ENCODE measurements at regions not wholly inside any gene's neighbourhood (a gene's known extent, or its start where the extent isn't known, plus 50 kb on each side); places are given as distances from the start of the nearest gene placed in this dataset.

GRCh38 chr3:106332129-106332528 lies 463.3 kb upstream of the CBLB start:
- Histone ChIP-seq H3K4me1 (ENCODE audit: low read length) (peaks cover 12% of the 10 kb centered on the region), H3K79me2 (ENCODE audit: low read length) (no peaks in the 10 kb centered on the region), H3K27me3 (ENCODE audit: low read length) (no peaks in the 10 kb centered on the region), H3K4me3 (ENCODE audit: low read length) (no peak overlapping the region), H2AFZ (ENCODE audit: low read length) (no peak overlapping the region), H3K9me3 (ENCODE audit: low read length) (no peaks in the 10 kb centered on the region), H3K9me2 (replicated peaks; ENCODE audit: insufficient read depth, low read length) (no peaks in the 10 kb centered on the region), H4K20me1 (ENCODE audit: insufficient read depth, low read depth, low read length) (no peaks in the 10 kb centered on the region), H3K36me3 (ENCODE audit: insufficient read depth, low read length) (no peaks in the 10 kb centered on the region), H3K9ac (ENCODE audit: low read length) (no peak overlapping the region), H3K4me2 (ENCODE audit: low read depth, low read length, poor library complexity, severe bottlenecking) (no peak overlapping the region), H3K27ac (ENCODE audit: low read length) (no peak overlapping the region)
- no peak for DNase-seq

- no peak overlapping the region for H3K9ac ChIP-seq (ENCODE audit: low read length)
- no peak overlapping the region for H3K4me2 ChIP-seq (ENCODE audit: low read depth, low read length, poor library complexity, severe bottlenecking)
- no peaks in the 10 kb centered on the region for H4K20me1 ChIP-seq (ENCODE audit: insufficient read depth, low read depth, low read length)
- no peaks in the 10 kb centered on the region for H3K27me3 ChIP-seq (ENCODE audit: low read length)
- peak; percentile 45 for DNase-seq
- H3K4me1 ChIP-seq (ENCODE audit: low read length): peaks cover 12% of the 10 kb centered on the region
- H3K9me3 ChIP-seq (ENCODE audit: low read length): no peaks in the 10 kb centered on the region
- no peak overlapping the region for H3K4me3 ChIP-seq (ENCODE audit: low read length)
- H3K9me2 ChIP-seq (replicated peaks; ENCODE audit: insufficient read depth, low read length): no peaks in the 10 kb centered on the region
- no peak overlapping the region; the same call in 1 of the 2 replicates for H2AFZ ChIP-seq (ENCODE audit: low read length)
- H3K79me2 ChIP-seq (ENCODE audit: low read length): no peaks in the 10 kb centered on the region
- no peak overlapping the region for H3K27ac ChIP-seq (ENCODE audit: low read length)
- H3K36me3 ChIP-seq (ENCODE audit: insufficient read depth, low read length): no peaks in the 10 kb centered on the region
These were observed 464.1 kb upstream of the CBLB start for GRCh38 chr3:106332884-106333283.

GRCh38 chr3:106333911-106334618 lies 465.3 kb upstream of the CBLB start:
- no peak for DNase-seq
- H3K27ac ChIP-seq (ENCODE audit: low read length): no peak overlapping the region
- no peak overlapping the region for H3K4me3 ChIP-seq (ENCODE audit: low read length)
- no peak overlapping the region for H3K9ac ChIP-seq (ENCODE audit: low read length)
- H4K20me1 ChIP-seq (ENCODE audit: insufficient read depth, low read depth, low read length): no peaks in the 10 kb centered on the region
- no peaks in the 10 kb centered on the region for H3K36me3 ChIP-seq (ENCODE audit: insufficient read depth, low read length)
- H3K9me2 ChIP-seq (replicated peaks; ENCODE audit: insufficient read depth, low read length): no peaks in the 10 kb centered on the region
- H3K79me2 ChIP-seq (ENCODE audit: low read length): no peaks in the 10 kb centered on the region
- H3K4me2 ChIP-seq (ENCODE audit: low read depth, low read length, poor library complexity, severe bottlenecking): no peak overlapping the region
- no peak overlapping the region for H2AFZ ChIP-seq (ENCODE audit: low read length)
- H3K4me1 ChIP-seq (ENCODE audit: low read length): peaks cover 12% of the 10 kb centered on the region
- H3K27me3 ChIP-seq (ENCODE audit: low read length): no peaks in the 10 kb centered on the region
- H3K9me3 ChIP-seq (ENCODE audit: low read length): no peaks in the 10 kb centered on the region

GRCh38 chr3:106336619-106337018 lies 467.8 kb upstream of the CBLB start:
- no peak overlapping the region for H3K4me2 ChIP-seq (ENCODE audit: low read depth, low read length, poor library complexity, severe bottlenecking)
- H3K4me3 ChIP-seq (ENCODE audit: low read length): no peak overlapping the region
- no peaks in the 10 kb centered on the region for H3K9me3 ChIP-seq (ENCODE audit: low read length)
- DNase-seq: no peak
- no peaks in the 10 kb centered on the region for H4K20me1 ChIP-seq (ENCODE audit: insufficient read depth, low read depth, low read length)
- H3K27me3 ChIP-seq (ENCODE audit: low read length): no peaks in the 10 kb centered on the region
- no peaks in the 10 kb centered on the region for H3K79me2 ChIP-seq (ENCODE audit: low read length)
- H3K9me2 ChIP-seq (replicated peaks; ENCODE audit: insufficient read depth, low read length): no peaks in the 10 kb centered on the region
- no peak overlapping the region for H2AFZ ChIP-seq (ENCODE audit: low read length)
- H3K4me1 ChIP-seq (ENCODE audit: low read length): peaks cover 8% of the 10 kb centered on the region; the same call in 1 of the 2 replicates
- H3K9ac ChIP-seq (ENCODE audit: low read length): no peak overlapping the region
- no peak overlapping the region for H3K27ac ChIP-seq (ENCODE audit: low read length)
- H3K36me3 ChIP-seq (ENCODE audit: insufficient read depth, low read length): no peaks in the 10 kb centered on the region

GRCh38 chr3:106337116-106337515 lies 468.3 kb upstream of the CBLB start:
- no peaks in the 10 kb centered on the region for H3K36me3 ChIP-seq (ENCODE audit: insufficient read depth, low read length)
- no peaks in the 10 kb centered on the region for H3K27me3 ChIP-seq (ENCODE audit: low read length)
- no peak overlapping the region for H3K4me3 ChIP-seq (ENCODE audit: low read length)
- no peak overlapping the region for H2AFZ ChIP-seq (ENCODE audit: low read length)
- H3K4me2 ChIP-seq (ENCODE audit: low read depth, low read length, poor library complexity, severe bottlenecking): no peak overlapping the region
- H3K9me3 ChIP-seq (ENCODE audit: low read length): no peaks in the 10 kb centered on the region
- peaks cover 6% of the 10 kb centered on the region; the same call in 1 of the 2 replicates for H3K4me1 ChIP-seq (ENCODE audit: low read length)
- H3K27ac ChIP-seq (ENCODE audit: low read length): no peak overlapping the region
- no peaks in the 10 kb centered on the region for H3K79me2 ChIP-seq (ENCODE audit: low read length)
- no peaks in the 10 kb centered on the region for H4K20me1 ChIP-seq (ENCODE audit: insufficient read depth, low read depth, low read length)
- no peak overlapping the region for H3K9ac ChIP-seq (ENCODE audit: low read length)
- DNase-seq: no peak
- no peaks in the 10 kb centered on the region for H3K9me2 ChIP-seq (replicated peaks; ENCODE audit: insufficient read depth, low read length)

- Histone ChIP-seq H3K9ac (ENCODE audit: low read length) (no peak overlapping the region), H3K79me2 (ENCODE audit: low read length) (no peaks in the 10 kb centered on the region), H4K20me1 (ENCODE audit: insufficient read depth, low read depth, low read length) (no peaks in the 10 kb centered on the region), H3K27me3 (ENCODE audit: low read length) (no peaks in the 10 kb centered on the region), H3K4me3 (ENCODE audit: low read length) (no peak overlapping the region), H3K9me3 (ENCODE audit: low read length) (no peaks in the 10 kb centered on the region), H2AFZ (ENCODE audit: low read length) (no peak overlapping the region), H3K9me2 (replicated peaks; ENCODE audit: insufficient read depth, low read length) (no peaks in the 10 kb centered on the region), H3K27ac (ENCODE audit: low read length) (no peak overlapping the region), H3K4me2 (ENCODE audit: low read depth, low read length, poor library complexity, severe bottlenecking) (no peak overlapping the region), H3K4me1 (ENCODE audit: low read length) (no peaks in the 10 kb centered on the region), H3K36me3 (ENCODE audit: insufficient read depth, low read length) (no peaks in the 10 kb centered on the region)
- DNase-seq: no peak
These were observed 469.9 kb upstream of the CBLB start for GRCh38 chr3:106338582-106339214.

GRCh38 chr3:106339551-106339950 lies 470.7 kb upstream of the CBLB start:
- Histone ChIP-seq H3K4me1 (ENCODE audit: low read length) (no peaks in the 10 kb centered on the region), H3K27me3 (ENCODE audit: low read length) (no peaks in the 10 kb centered on the region), H4K20me1 (ENCODE audit: insufficient read depth, low read depth, low read length) (no peaks in the 10 kb centered on the region), H3K9me3 (ENCODE audit: low read length) (no peaks in the 10 kb centered on the region), H3K4me3 (ENCODE audit: low read length) (no peak overlapping the region), H3K9ac (ENCODE audit: low read length) (no peak overlapping the region), H3K9me2 (replicated peaks; ENCODE audit: insufficient read depth, low read length) (no peaks in the 10 kb centered on the region), H3K4me2 (ENCODE audit: low read depth, low read length, poor library complexity, severe bottlenecking) (no peak overlapping the region), H2AFZ (ENCODE audit: low read length) (no peak overlapping the region), H3K79me2 (ENCODE audit: low read length) (no peaks in the 10 kb centered on the region), H3K27ac (ENCODE audit: low read length) (no peak overlapping the region), H3K36me3 (ENCODE audit: insufficient read depth, low read length) (no peaks in the 10 kb centered on the region)
- no peak for DNase-seq

GRCh38 chr3:106341087-106341486 lies 472.3 kb upstream of the CBLB start:
- no peaks in the 10 kb centered on the region for H3K4me1 ChIP-seq (ENCODE audit: low read length)
- no peaks in the 10 kb centered on the region for H3K9me3 ChIP-seq (ENCODE audit: low read length)
- no peaks in the 10 kb centered on the region for H3K9me2 ChIP-seq (replicated peaks; ENCODE audit: insufficient read depth, low read length)
- no peaks in the 10 kb centered on the region for H4K20me1 ChIP-seq (ENCODE audit: insufficient read depth, low read depth, low read length)
- no peaks in the 10 kb centered on the region for H3K27me3 ChIP-seq (ENCODE audit: low read length)
- H2AFZ ChIP-seq (ENCODE audit: low read length): no peak overlapping the region
- no peak for DNase-seq
- H3K9ac ChIP-seq (ENCODE audit: low read length): no peak overlapping the region
- no peaks in the 10 kb centered on the region for H3K36me3 ChIP-seq (ENCODE audit: insufficient read depth, low read length)
- no peaks in the 10 kb centered on the region for H3K79me2 ChIP-seq (ENCODE audit: low read length)
- no peak overlapping the region for H3K4me2 ChIP-seq (ENCODE audit: low read depth, low read length, poor library complexity, severe bottlenecking)
- H3K27ac ChIP-seq (ENCODE audit: low read length): no peak overlapping the region
- no peak overlapping the region for H3K4me3 ChIP-seq (ENCODE audit: low read length)

All from Karpas-422 (cell line).